IMR-90 (cell line): ENCODE measurements at regions not wholly inside any gene's neighbourhood (a gene's known extent, or its start where the extent isn't known, plus 50 kb on each side); places are given as distances from the start of the nearest gene placed in this dataset.
"Not testable (repeated sequence)": the region's sequence is repeated elsewhere in the genome, so short reads cannot be mapped to it uniquely, and the experiment has no call there.

Experiments used
- ATAC-seq: fragments of 200-7000 bp; cut with Tn5 transposase; 2 replicates; pipeline ENCODE4 v1.9.1; 2020; ENCODE audit warnings: low read depth, mild to moderate bottlenecking, moderate library complexity
- BruUV-seq: library from RNA; stranded (reverse); fragments of 400-500 nt; replicated peaks from 2 replicates; lab custom pipeline; 2021; lab: Mats Ljungman, UMichigan
- CTCF ChIA-PET: fragments of 300-600 bp; formaldehyde crosslinking; extraction: SDS; loops from one replicate; lab custom pipeline; 2021; ENCODE audit warnings: antibody characterized with exemption; lab: Yijun Ruan, JAX
- POLR2A ChIA-PET: fragments of 300-600 bp; sonication (Branson Sonifier 250); formaldehyde crosslinking; loops from one replicate; lab custom pipeline; 2022; ENCODE audit warnings: antibody characterized with exemption; ENCODE audit not compliant: unreplicated experiment; lab: Charles Lee
- DNase-seq: peaks from one replicate; pipeline ENCODE4 v3.0.0; 2013
- H2AFZ ChIP-seq: replicated peaks from 2 replicates; pipeline ENCODE3; 2013; ENCODE audit warnings: low read length, mild to moderate bottlenecking; ENCODE audit not compliant: poor library complexity
- H2AK5ac ChIP-seq: 2 replicates; pipeline ENCODE4 v1.6.1; 2013; ENCODE audit warnings: low read depth, low read length, inconsistent platforms
- H2AK9ac ChIP-seq: replicated peaks from 2 replicates; pipeline ENCODE3; 2013; ENCODE audit warnings: mild to moderate bottlenecking, low read depth, low read length, moderate library complexity; ENCODE audit not compliant: poor library complexity
- H2BK120ac ChIP-seq: 2 replicates; pipeline ENCODE4 v1.6.1; 2013; ENCODE audit warnings: low read depth, low read length, inconsistent platforms
- H2BK15ac ChIP-seq: 3 replicates; pipeline ENCODE4 v1.6.1; 2013; ENCODE audit warnings: low read depth, low read length, inconsistent platforms
- H2BK20ac ChIP-seq: 2 replicates; pipeline ENCODE4 v1.6.1; 2013; ENCODE audit warnings: low read depth, mild to moderate bottlenecking, inconsistent platforms, low read length, moderate library complexity
- H2BK5ac ChIP-seq: 2 replicates; pipeline ENCODE4 v1.6.1; 2013; ENCODE audit warnings: mild to moderate bottlenecking, low read depth, low read length, inconsistent platforms; ENCODE audit not compliant: poor library complexity, severe bottlenecking
- H3K14ac ChIP-seq: replicated peaks from 2 replicates; pipeline ENCODE4 v1.6.1; 2013; ENCODE audit warnings: low read depth, low read length, inconsistent platforms
- H3K18ac ChIP-seq: 2 replicates; pipeline ENCODE4 v1.6.1; 2013; ENCODE audit warnings: low read depth, low read length, control low read depth
- H3K23ac ChIP-seq: 2 replicates; pipeline ENCODE4 v1.6.1; 2013; ENCODE audit warnings: low read depth, low read length, inconsistent platforms
- H3K27ac ChIP-seq: 2 replicates; pipeline ENCODE4 v1.5.1; 2013; ENCODE audit warnings: mild to moderate bottlenecking, control low read depth, low read length; ENCODE audit not compliant: insufficient read depth
- H3K27me3 ChIP-seq: 2 replicates; pipeline ENCODE4 v1.6.1; 2013; ENCODE audit warnings: low read length; ENCODE audit not compliant: control insufficient read depth, insufficient read depth
- H3K36me3 ChIP-seq: 2 replicates; pipeline ENCODE4 v1.6.1; 2013; ENCODE audit warnings: low read length, mixed read lengths; ENCODE audit not compliant: control insufficient read depth, insufficient read depth
- H3K4ac ChIP-seq: 2 replicates; pipeline ENCODE4 v1.6.1; 2013; ENCODE audit warnings: low read depth, low read length, inconsistent platforms
- H3K4me1 ChIP-seq: 2 replicates; pipeline ENCODE4 v1.6.1; 2013; ENCODE audit warnings: low read length, mixed read lengths; ENCODE audit not compliant: control insufficient read depth, insufficient read depth
- H3K4me2 ChIP-seq: 2 replicates; pipeline ENCODE4 v1.6.1; 2013; ENCODE audit warnings: low read depth, mild to moderate bottlenecking, control low read depth, low read length, moderate library complexity
- H3K4me3 ChIP-seq: 2 replicates; pipeline ENCODE4 v1.5.1; 2013; ENCODE audit warnings: low read depth, mild to moderate bottlenecking, control low read depth, low read length, moderate library complexity; ENCODE audit not compliant: insufficient read depth
- H3K56ac ChIP-seq: 2 replicates; pipeline ENCODE4 v1.6.1; 2013; ENCODE audit warnings: low read length, inconsistent platforms; ENCODE audit not compliant: insufficient read depth; ENCODE audit errors: extremely low read depth
- H3K79me1 ChIP-seq, 2 experiments: 2 replicates each; pipeline ENCODE4 v1.6.1; 2013; ENCODE audit warnings: low read length in 2 of 2, inconsistent platforms in 1 of 2, low read depth in 1 of 2
- H3K9ac ChIP-seq: 2 replicates; pipeline ENCODE4 v1.6.1; 2013; ENCODE audit warnings: low read depth, low read length, control low read depth
- H3K9me1 ChIP-seq: 2 replicates; pipeline ENCODE4 v1.6.1; 2013; ENCODE audit warnings: low read length, inconsistent platforms; ENCODE audit not compliant: insufficient read depth
- H3K9me3 ChIP-seq: 2 replicates; pipeline ENCODE4 v1.6.1; 2013; ENCODE audit warnings: low read length; ENCODE audit not compliant: control insufficient read depth, insufficient read depth
- H4K20me1 ChIP-seq: 2 replicates; pipeline ENCODE4 v1.6.1; 2013; ENCODE audit warnings: low read length, inconsistent platforms; ENCODE audit not compliant: insufficient read depth
- H4K5ac ChIP-seq: 2 replicates; pipeline ENCODE4 v1.6.1; 2013; ENCODE audit warnings: mild to moderate bottlenecking, low read depth, low read length, control low read depth
- H4K8ac ChIP-seq, 2 experiments: 2 replicates each; pipeline ENCODE4 v1.6.1; 2013; ENCODE audit warnings: low read depth in 2 of 2, low read length in 2 of 2, control low read depth in 1 of 2, inconsistent platforms in 1 of 2
- H4K91ac ChIP-seq: 2 replicates; pipeline ENCODE4 v1.6.1; 2013; ENCODE audit warnings: low read depth, low read length, inconsistent platforms; ENCODE audit not compliant: insufficient read depth
- WGBS, 2 experiments: methylation state at CpG; one replicate each; pipeline versions ENCODE4 v1.1.5 to v1.1.7; 2013; ENCODE audit warnings: missing lambda C conversion rate in 2 of 2; ENCODE audit not compliant: insufficient read length in 1 of 2; ENCODE audit errors: extremely low coverage in 2 of 2; 5-methylcytosine and 5-hydroxymethylcytosine counted together
- dilution Hi-C: fragments of 300-500 bp; cut with HindIII; formaldehyde crosslinking; loops from one replicate; pipeline ENCODE4 v1.14.3; 2018; ENCODE audit warnings: low sequenced_read_pairs; ENCODE audit not compliant: unreplicated experiment
- in situ Hi-C: fragments of 300-500 bp; cut with MboI; formaldehyde crosslinking; loops from 3 replicates; pipeline ENCODE4 v1.14.3; 2019; ENCODE audit warnings: low sequenced_read_pairs, inconsistent platforms, mixed read lengths
- intact Hi-C: fragments of 100-400 bp; cut with micrococcal nuclease; formaldehyde crosslinking; loops from 2 replicates; pipeline ENCODE4 v1.10.0; 2022

DNA sequence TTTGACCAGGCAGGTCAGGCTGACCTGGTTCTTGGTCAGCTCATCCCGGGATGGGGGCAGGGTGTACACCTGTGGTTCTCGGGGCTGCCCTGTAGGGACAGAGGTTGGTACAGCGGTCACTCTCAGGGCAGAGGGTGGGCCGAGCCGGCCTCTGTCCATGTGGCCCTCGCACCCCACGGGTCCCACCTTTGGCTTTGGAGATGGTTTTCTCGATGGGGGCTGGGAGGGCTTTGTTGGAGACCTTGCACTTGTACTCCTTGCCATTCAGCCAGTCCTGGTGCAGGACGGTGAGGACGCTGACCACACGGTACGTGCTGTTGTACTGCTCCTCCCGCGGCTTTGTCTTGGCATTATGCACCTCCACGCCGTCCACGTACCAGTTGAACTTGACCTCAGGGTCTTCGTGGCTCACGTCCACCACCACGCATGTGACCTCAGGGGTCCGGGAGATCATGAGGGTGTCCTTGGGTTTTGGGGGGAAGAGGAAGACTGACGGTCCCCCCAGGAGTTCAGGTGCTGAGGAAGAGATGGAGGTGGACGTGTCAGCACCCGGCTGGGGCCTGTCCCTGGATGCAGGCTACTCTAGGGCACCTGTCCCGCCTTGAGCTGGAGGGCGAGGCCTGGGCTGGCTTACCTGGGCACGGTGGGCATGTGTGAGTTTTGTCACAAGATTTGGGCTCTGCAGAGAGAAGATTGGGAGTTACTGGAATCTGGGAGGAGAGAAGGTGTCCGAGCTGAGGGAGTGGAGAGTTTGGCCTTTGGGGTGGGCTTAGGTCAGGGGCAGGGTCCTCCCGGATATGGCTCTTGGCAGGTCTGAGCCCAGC lies 215.5 kb downstream of the TMEM121 start:
- H2BK5ac ChIP-seq, dilution Hi-C loops, DNase-seq, BruUV-seq, H3K27ac ChIP-seq, H3K18ac ChIP-seq, H3K4me2 ChIP-seq, H4K91ac ChIP-seq, H3K36me3 ChIP-seq, H3K9ac ChIP-seq, H3K4me1 ChIP-seq, H3K14ac ChIP-seq, H4K5ac ChIP-seq, H3K4ac ChIP-seq, H2AK9ac ChIP-seq, H3K4me3 ChIP-seq, H3K9me1 ChIP-seq, H3K27me3 ChIP-seq, in situ Hi-C loops, H4K20me1 ChIP-seq, intact Hi-C loops, ATAC-seq, H4K8ac ChIP-seq, H3K23ac ChIP-seq, H2AK5ac ChIP-seq, H3K56ac ChIP-seq, H2BK120ac ChIP-seq, H2AFZ ChIP-seq, H3K79me1 ChIP-seq, CTCF ChIA-PET, H2BK15ac ChIP-seq, H2BK20ac ChIP-seq, POLR2A ChIA-PET: not testable (repeated sequence)
- WGBS, 2 experiments = 81% methylated on average over 5 of the region's 29 CpGs; no CpG with 5 or more reads in 1 of the 2 experiments
- peaks cover 26% of the 10 kb centered on the region for H3K9me3 ChIP-seq
